ENCODE measurements at regions not wholly inside any gene's neighbourhood (a gene's known extent, or its start where the extent isn't known, plus 50 kb on each side); places are given as distances from the start of the nearest gene placed in this dataset.

- POLR2A ChIA-PET, result no interaction called here
- Histone ChIP-seq H3K27ac (ENCODE audit: extremely low read depth, low read depth, low read length) (no peak overlapping the region), H3K36me3 (ENCODE audit: control insufficient read depth in 2 of 2, insufficient read depth in 1 of 2, low read length in 2 of 2) (no peaks in the 10 kb centered on the region), H3K4me1 (ENCODE audit: control insufficient read depth, insufficient read depth, low read length) (peaks cover 22% of the 10 kb centered on the region), H3K9me3 (ENCODE audit: control insufficient read depth, insufficient read depth, low read depth, low read length) (no peaks in the 10 kb centered on the region), H3K4me3 (ENCODE audit: low read depth, low read length) (no peak overlapping the region)
- CTCF ChIA-PET, result interaction anchor here (0.7 to 3.3 kb wide), 5 partner anchors 10 to 340 kb away, joined by 3 to 24 read pairs (median 3); no protein-coding TSS in a partner anchor
- TF ChIP-seq HIC1 (tag by site-specific recombination; IDR thresholded peaks at IDR 0.05) (peak; percentile 74; the same call in 1 of the 2 replicates), KLF8 (tag by site-specific recombination; IDR thresholded peaks at IDR 0.05) (peak; percentile 44; the same call in 1 of the 2 replicates), TCF7L2 (IDR thresholded peaks at IDR 0.05; ENCODE audit: borderline replicate concordance, low read depth, low read length) (peak; percentile 76; the same call in 1 of the 2 replicates), GLIS1 (tag by site-specific recombination; IDR thresholded peaks at IDR 0.05) (no peak), FEZF1 (tag by site-specific recombination; IDR thresholded peaks at IDR 0.05) (peak; percentile 30; the same call in 1 of the 2 replicates), ZNF792 (tag by site-specific recombination; IDR thresholded peaks at IDR 0.05) (no peak), ZNF629 (tag by site-specific recombination; IDR thresholded peaks at IDR 0.05) (peak; percentile 80), SP3 (tag by site-specific recombination; IDR thresholded peaks at IDR 0.05) (no peak), ZNF169 (tag by site-specific recombination; IDR thresholded peaks at IDR 0.05) (no peak), ZEB2 (tag by site-specific recombination; IDR thresholded peaks at IDR 0.05) (peak; percentile 32; the same call in 1 of the 2 replicates), GFI1B (tag by site-specific recombination; IDR thresholded peaks at IDR 0.05) (no peak), ZNF280D (tag by site-specific recombination; IDR thresholded peaks at IDR 0.05) (no peak), PRDM10 (tag by site-specific recombination; IDR thresholded peaks at IDR 0.05) (peak; percentile 96), PATZ1 (tag by site-specific recombination; IDR thresholded peaks at IDR 0.05) (peak; percentile 62; the same call in 1 of the 2 replicates), ZNF610 (tag by site-specific recombination; IDR thresholded peaks at IDR 0.05; ENCODE audit: borderline replicate concordance) (no peak), ZNF660 (tag by site-specific recombination; IDR thresholded peaks at IDR 0.05) (no peak), ZNF366 (tag by site-specific recombination; conservative IDR thresholded peaks at IDR 0.05) (peak; percentile 66), ZNF37A (tag by site-specific recombination; IDR thresholded peaks at IDR 0.05) (no peak), ZNF776 (tag by site-specific recombination; IDR thresholded peaks at IDR 0.05; ENCODE audit: borderline replicate concordance) (no peak), ZNF175 (tag by site-specific recombination; IDR thresholded peaks at IDR 0.05) (no peak), TRIM28 (IDR thresholded peaks at IDR 0.05; ENCODE audit: borderline replicate concordance, low read length) (0 out of 2 replicates have a peak, but pooled peaks have one; percentile 13), KLF17 (tag by site-specific recombination; IDR thresholded peaks at IDR 0.05) (peak; percentile 81; the same call in 1 of the 2 replicates), ZNF658 (tag by site-specific recombination; IDR thresholded peaks at IDR 0.05) (no peak), ZNF433 (tag by site-specific recombination; IDR thresholded peaks at IDR 0.05; ENCODE audit: low read depth) (no peak), ZNF16 (tag by site-specific recombination; IDR thresholded peaks at IDR 0.05; ENCODE audit: low read depth) (no peak), ZBTB17 (tag by site-specific recombination; IDR thresholded peaks at IDR 0.05) (peak; percentile 78)
These were observed 228.8 kb upstream of the KIAA1217 start for GRCh38 chr10:23980094-23980493.

All from HEK293 (cell line).